ENCODE measurements at regions not wholly inside any gene's neighbourhood (a gene's known extent, or its start where the extent isn't known, plus 50 kb on each side); places are given as distances from the start of the nearest gene placed in this dataset.

- no TSS peak for BruUV-seq (replicated peaks)
- H3K27ac Mint-ChIP-seq (ENCODE audit: unreplicated experiment) = no peak overlapping the region
Observed at GRCh38 chr15:29970402-29970695, 112.4 kb upstream of the GOLGA8J start.

GRCh38 chr15:29969562-29970401 lies 113.0 kb upstream of the GOLGA8J start:
- H3K36me3 Mint-ChIP-seq (ENCODE audit: insufficient read depth, unreplicated experiment) = no peaks in the 10 kb centered on the region
- H3K36me3 ChIP-seq (ENCODE audit: control insufficient read depth, insufficient read depth, low read length) = no peaks in the 10 kb centered on the region
- no peak for TF ChIP-seq CTCF (IDR thresholded peaks at IDR 0.05; ENCODE audit: insufficient read depth in 1 of 2, low read depth in 1 of 2, low read length in 1 of 2, severe bottlenecking in 1 of 2, unreplicated experiment in 1 of 2)
- ChIA-PET POLR2A (interaction anchor here (0.6 kb wide), 1 partner anchor 143 kb away, joined by 4 read pairs; no protein-coding TSS in a partner anchor), CTCF (no interaction called here)
- H3K27me3 ChIP-seq (replicated peaks; ENCODE audit: control insufficient read depth, insufficient read depth, low read length) = 0 out of 2 replicates have a peak, but pooled peaks cover 1% of the 10 kb centered on the region
- peaks cover 37% of the 10 kb centered on the region for H3K27me3 Mint-ChIP-seq (ENCODE audit: insufficient read depth, unreplicated experiment)
- no peaks in the 10 kb centered on the region for H3K4me1 ChIP-seq
- H3K9me3 ChIP-seq = no peaks in the 10 kb centered on the region; the same call in 1 of the 2 replicates
- H3K4me1 Mint-ChIP-seq (ENCODE audit: low read depth, unreplicated experiment) = no peaks in the 10 kb centered on the region
- intact Hi-C loops (cut with micrococcal nuclease; ENCODE audit: unreplicated experiment) = no loop called here
- no peak overlapping the region for H3K4me3 ChIP-seq (ENCODE audit: low read depth, low read length)
- peaks cover 15% of the 10 kb centered on the region for H3K9me3 Mint-ChIP-seq (ENCODE audit: unreplicated experiment)
- peak overlapping the region; percentile 79 for H3K4me3 Mint-ChIP-seq (ENCODE audit: unreplicated experiment)
- DNase-seq = no peak
- no TSS peak for BruUV-seq (replicated peaks)
- H3K27ac Mint-ChIP-seq (ENCODE audit: unreplicated experiment) = no peak overlapping the region

More at GRCh38 chr15:29970402-29970695, 112.4 kb upstream of the GOLGA8J start:
- no peaks in the 10 kb centered on the region for H3K4me1 ChIP-seq
- peaks cover 15% of the 10 kb centered on the region for H3K9me3 Mint-ChIP-seq (ENCODE audit: unreplicated experiment)
- H3K27me3 Mint-ChIP-seq (ENCODE audit: insufficient read depth, unreplicated experiment) = peaks cover 41% of the 10 kb centered on the region
- H3K36me3 ChIP-seq (ENCODE audit: control insufficient read depth, insufficient read depth, low read length) = no peaks in the 10 kb centered on the region
- CTCF ChIA-PET = no interaction called here
- TF ChIP-seq CTCF (IDR thresholded peaks at IDR 0.05; ENCODE audit: insufficient read depth in 1 of 2, low read depth in 1 of 2, low read length in 1 of 2, severe bottlenecking in 1 of 2, unreplicated experiment in 1 of 2) = no peak
- intact Hi-C loops (cut with micrococcal nuclease; ENCODE audit: unreplicated experiment) = no loop called here
- H3K4me1 Mint-ChIP-seq (ENCODE audit: low read depth, unreplicated experiment) = no peaks in the 10 kb centered on the region
- H3K36me3 Mint-ChIP-seq (ENCODE audit: insufficient read depth, unreplicated experiment) = no peaks in the 10 kb centered on the region
- POLR2A ChIA-PET = interaction anchor here (0.6 kb wide), 1 partner anchor 144 kb away, joined by 4 read pairs; no protein-coding TSS in a partner anchor
- DNase-seq = peak in 1 of 2 experiments; percentile 25
- H3K4me3 ChIP-seq (ENCODE audit: low read depth, low read length) = no peak overlapping the region
- peak overlapping the region; percentile 19 for H3K4me3 Mint-ChIP-seq (ENCODE audit: unreplicated experiment)
- no peaks in the 10 kb centered on the region; the same call in 1 of the 2 replicates for H3K9me3 ChIP-seq
- 0 out of 2 replicates have a peak, but pooled peaks cover 1% of the 10 kb centered on the region for H3K27me3 ChIP-seq (replicated peaks; ENCODE audit: control insufficient read depth, insufficient read depth, low read length)

GRCh38 chr15:29968895-29969561 lies 113.7 kb upstream of the GOLGA8J start:
- TF ChIP-seq CTCF (IDR thresholded peaks at IDR 0.05; ENCODE audit: insufficient read depth in 1 of 2, low read depth in 1 of 2, low read length in 1 of 2, severe bottlenecking in 1 of 2, unreplicated experiment in 1 of 2) = no peak
- H3K4me1 ChIP-seq = no peaks in the 10 kb centered on the region
- BruUV-seq (replicated peaks) = no TSS peak
- intact Hi-C loops (cut with micrococcal nuclease; ENCODE audit: unreplicated experiment) = no loop called here
- H3K36me3 Mint-ChIP-seq (ENCODE audit: insufficient read depth, unreplicated experiment) = no peaks in the 10 kb centered on the region
- no peak for DNase-seq
- POLR2A ChIA-PET = no interaction called here
- CTCF ChIA-PET = no interaction called here
- H3K9me3 Mint-ChIP-seq (ENCODE audit: unreplicated experiment) = peaks cover 15% of the 10 kb centered on the region
- no peaks in the 10 kb centered on the region for H3K36me3 ChIP-seq (ENCODE audit: control insufficient read depth, insufficient read depth, low read length)
- H3K27ac Mint-ChIP-seq (ENCODE audit: unreplicated experiment) = no peak overlapping the region
- peak overlapping the region; percentile 30 for H3K4me3 ChIP-seq (ENCODE audit: low read depth, low read length)
- no peaks in the 10 kb centered on the region for H3K4me1 Mint-ChIP-seq (ENCODE audit: low read depth, unreplicated experiment)
- peak overlapping the region; percentile 79 for H3K4me3 Mint-ChIP-seq (ENCODE audit: unreplicated experiment)
- H3K9me3 ChIP-seq = no peaks in the 10 kb centered on the region
- 0 out of 2 replicates have a peak, but pooled peaks cover 1% of the 10 kb centered on the region for H3K27me3 ChIP-seq (replicated peaks; ENCODE audit: control insufficient read depth, insufficient read depth, low read length)
- H3K27me3 Mint-ChIP-seq (ENCODE audit: insufficient read depth, unreplicated experiment) = peaks cover 34% of the 10 kb centered on the region
